ENCODE measurements at regions not wholly inside any gene's neighbourhood (a gene's known extent, or its start where the extent isn't known, plus 50 kb on each side); places are given as distances from the start of the nearest gene placed in this dataset.

DNA sequence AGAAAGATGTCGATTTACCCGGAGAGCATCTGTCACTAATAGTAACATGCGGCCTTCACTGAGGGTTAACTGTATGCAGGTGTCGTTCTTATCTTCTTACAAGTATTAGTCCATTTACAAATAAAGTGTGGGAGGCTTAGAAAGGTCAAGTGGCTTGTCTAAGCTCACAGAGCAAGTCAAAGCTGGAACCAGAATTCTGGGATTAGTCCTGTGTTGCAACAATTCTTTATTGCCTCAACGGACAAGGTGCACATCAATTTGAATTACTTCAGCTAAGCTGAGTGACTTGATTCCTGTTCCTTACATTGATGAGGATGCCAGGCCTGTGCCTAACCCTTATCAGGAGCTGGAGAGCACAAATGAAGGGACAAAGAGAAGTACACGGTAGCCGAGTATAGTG is 1193.6 kb downstream of the UQCRFS1 start:
- H3K4me2 ChIP-seq (ENCODE audit: insufficient read depth, low read length) = no peak overlapping the region
- H3K4me1 ChIP-seq (ENCODE audit: insufficient read depth, low read length) = no peaks in the 10 kb centered on the region
- H3K4me3 ChIP-seq (ENCODE audit: insufficient read depth, low read length) = no peak overlapping the region
- no peak overlapping the region for H3K27ac ChIP-seq (ENCODE audit: low read depth, low read length)
- H3K79me2 ChIP-seq (ENCODE audit: insufficient read depth, low read length) = no peaks in the 10 kb centered on the region
- DNase-seq (ENCODE audit: insufficient read length, low spot score, missing footprints) = peak; percentile 54
- TF ChIP-seq, protein P1, sequence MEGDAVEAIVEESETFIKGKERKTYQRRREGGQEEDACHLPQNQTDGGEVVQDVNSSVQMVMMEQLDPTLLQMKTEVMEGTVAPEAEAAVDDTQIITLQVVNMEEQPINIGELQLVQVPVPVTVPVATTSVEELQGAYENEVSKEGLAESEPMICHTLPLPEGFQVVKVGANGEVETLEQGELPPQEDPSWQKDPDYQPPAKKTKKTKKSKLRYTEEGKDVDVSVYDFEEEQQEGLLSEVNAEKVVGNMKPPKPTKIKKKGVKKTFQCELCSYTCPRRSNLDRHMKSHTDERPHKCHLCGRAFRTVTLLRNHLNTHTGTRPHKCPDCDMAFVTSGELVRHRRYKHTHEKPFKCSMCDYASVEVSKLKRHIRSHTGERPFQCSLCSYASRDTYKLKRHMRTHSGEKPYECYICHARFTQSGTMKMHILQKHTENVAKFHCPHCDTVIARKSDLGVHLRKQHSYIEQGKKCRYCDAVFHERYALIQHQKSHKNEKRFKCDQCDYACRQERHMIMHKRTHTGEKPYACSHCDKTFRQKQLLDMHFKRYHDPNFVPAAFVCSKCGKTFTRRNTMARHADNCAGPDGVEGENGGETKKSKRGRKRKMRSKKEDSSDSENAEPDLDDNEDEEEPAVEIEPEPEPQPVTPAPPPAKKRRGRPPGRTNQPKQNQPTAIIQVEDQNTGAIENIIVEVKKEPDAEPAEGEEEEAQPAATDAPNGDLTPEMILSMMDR (IDR thresholded peaks at IDR 0.05; ENCODE audit: extremely low read depth, low read depth, low read length) = no peak
- H3K27me3 ChIP-seq (ENCODE audit: insufficient read depth, low read length) = no peaks in the 10 kb centered on the region
- no peaks in the 10 kb centered on the region for H4K20me1 ChIP-seq (ENCODE audit: insufficient read depth, low read length)
- peaks cover 4% of the 10 kb centered on the region for H3K9me3 ChIP-seq (ENCODE audit: low read depth, low read length)
- H3K36me3 ChIP-seq (ENCODE audit: insufficient read depth, low read length) = no peaks in the 10 kb centered on the region
- no peak overlapping the region for H2AFZ ChIP-seq (ENCODE audit: low read length)

DNA sequence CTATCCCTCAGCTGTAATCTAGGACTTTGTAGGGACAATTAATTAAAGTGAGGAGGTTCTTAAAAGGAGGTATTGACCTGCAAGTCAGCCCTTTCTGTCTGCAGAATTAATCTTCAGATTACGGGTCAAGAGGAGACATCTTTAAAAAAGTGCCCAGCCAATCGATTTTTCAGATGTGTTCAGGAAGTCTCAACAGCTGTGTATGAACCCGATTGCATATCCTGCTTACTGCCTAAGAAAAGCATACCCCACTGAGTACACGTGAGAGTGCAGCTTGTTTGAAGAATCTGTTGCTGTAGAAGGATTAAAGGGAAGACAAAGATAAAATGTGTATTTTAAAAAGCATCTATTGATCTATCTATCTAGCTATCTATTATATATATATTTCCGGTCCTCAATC is 1194.5 kb downstream of the UQCRFS1 start:
- Histone ChIP-seq H3K4me3 (ENCODE audit: insufficient read depth, low read length) (no peak overlapping the region), H3K27ac (ENCODE audit: low read depth, low read length) (no peak overlapping the region), H3K9me3 (ENCODE audit: low read depth, low read length) (peaks cover 4% of the 10 kb centered on the region), H4K20me1 (ENCODE audit: insufficient read depth, low read length) (no peaks in the 10 kb centered on the region), H3K4me2 (ENCODE audit: insufficient read depth, low read length) (no peak overlapping the region), H3K27me3 (ENCODE audit: insufficient read depth, low read length) (no peaks in the 10 kb centered on the region), H3K79me2 (ENCODE audit: insufficient read depth, low read length) (no peaks in the 10 kb centered on the region), H2AFZ (ENCODE audit: low read length) (no peak overlapping the region), H3K36me3 (ENCODE audit: insufficient read depth, low read length) (no peaks in the 10 kb centered on the region), H3K4me1 (ENCODE audit: insufficient read depth, low read length) (no peaks in the 10 kb centered on the region)
- TF ChIP-seq, protein P1 (IDR thresholded peaks at IDR 0.05; ENCODE audit: extremely low read depth, low read depth, low read length) = no peak
- no peak for DNase-seq (ENCODE audit: insufficient read length, low spot score, missing footprints)

DNA sequence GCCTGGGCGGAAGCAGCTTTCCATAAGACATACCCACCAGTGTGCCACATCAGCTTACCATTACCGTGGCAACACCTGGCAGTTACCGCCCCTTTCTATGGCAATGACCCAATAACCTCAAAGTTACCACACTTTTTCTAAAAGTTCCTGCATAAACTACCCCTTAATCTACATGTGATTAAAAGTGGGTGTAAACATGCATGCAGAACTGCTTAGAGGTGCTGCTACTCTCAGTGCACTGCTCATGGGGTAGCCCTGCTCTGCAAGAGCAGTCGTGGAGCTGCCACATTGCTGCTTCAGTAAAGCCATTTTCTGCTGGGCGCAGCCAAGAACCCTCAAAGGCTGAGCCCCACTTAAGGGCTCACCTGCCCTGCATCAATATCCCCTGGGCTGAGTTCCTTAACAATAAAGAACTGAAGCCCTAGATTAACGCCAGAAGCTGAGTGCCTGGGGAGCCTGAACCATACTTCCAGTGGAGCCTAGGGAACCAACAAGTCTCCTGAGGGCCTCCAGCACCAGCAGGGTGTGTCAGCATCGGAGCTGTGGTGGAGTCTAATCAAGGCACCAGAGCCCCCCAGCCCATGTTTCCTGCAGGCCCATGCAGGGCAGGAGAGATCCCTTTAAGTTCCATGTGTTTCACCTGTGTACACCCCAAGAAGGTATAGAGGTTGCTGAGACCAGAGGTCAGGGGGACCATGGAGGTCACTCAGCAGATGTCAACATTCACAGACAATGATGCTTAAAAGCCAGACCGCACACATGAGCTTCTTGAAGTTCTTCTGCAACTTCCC is 1198.1 kb downstream of the UQCRFS1 start:
- Histone ChIP-seq H3K79me2 (ENCODE audit: insufficient read depth, low read length) (no peaks in the 10 kb centered on the region), H3K9me3 (ENCODE audit: low read depth, low read length) (peaks cover 4% of the 10 kb centered on the region), H3K27ac (ENCODE audit: low read depth, low read length) (no peak overlapping the region), H2AFZ (ENCODE audit: low read length) (no peak overlapping the region), H3K4me3 (ENCODE audit: insufficient read depth, low read length) (no peak overlapping the region), H4K20me1 (ENCODE audit: insufficient read depth, low read length) (no peaks in the 10 kb centered on the region), H3K27me3 (ENCODE audit: insufficient read depth, low read length) (no peaks in the 10 kb centered on the region), H3K4me2 (ENCODE audit: insufficient read depth, low read length) (no peak overlapping the region), H3K36me3 (ENCODE audit: insufficient read depth, low read length) (no peaks in the 10 kb centered on the region), H3K4me1 (ENCODE audit: insufficient read depth, low read length) (no peaks in the 10 kb centered on the region)
- no peak for DNase-seq (ENCODE audit: insufficient read length, low spot score, missing footprints)
- TF ChIP-seq, protein P1 (IDR thresholded peaks at IDR 0.05; ENCODE audit: extremely low read depth, low read depth, low read length) = no peak

DNA sequence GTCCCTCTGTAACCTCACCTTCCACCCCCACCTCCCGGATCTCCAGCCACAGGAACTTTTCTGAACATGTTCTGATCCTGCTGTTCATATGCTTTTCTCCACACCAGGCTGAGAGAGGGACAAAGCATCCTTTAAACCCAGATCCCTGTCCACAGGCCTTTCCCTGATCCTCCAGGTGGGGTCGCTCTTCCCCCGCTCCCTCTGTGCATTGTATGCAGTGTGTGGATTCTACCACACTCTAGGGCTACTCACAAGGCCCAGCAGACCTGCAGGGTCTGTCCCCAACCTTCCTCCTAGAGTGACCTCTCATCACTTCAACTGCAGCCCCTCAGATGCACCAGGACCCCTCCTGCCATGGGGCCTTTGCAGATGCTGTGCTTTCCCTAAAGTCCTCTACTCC is 1200.6 kb downstream of the UQCRFS1 start:
- Histone ChIP-seq H4K20me1 (ENCODE audit: insufficient read depth, low read length) (no peaks in the 10 kb centered on the region), H3K36me3 (ENCODE audit: insufficient read depth, low read length) (no peaks in the 10 kb centered on the region), H3K27me3 (ENCODE audit: insufficient read depth, low read length) (no peaks in the 10 kb centered on the region), H3K4me2 (ENCODE audit: insufficient read depth, low read length) (no peak overlapping the region), H3K4me1 (ENCODE audit: insufficient read depth, low read length) (no peaks in the 10 kb centered on the region), H3K9me3 (ENCODE audit: low read depth, low read length) (peaks cover 4% of the 10 kb centered on the region), H3K4me3 (ENCODE audit: insufficient read depth, low read length) (no peak overlapping the region), H3K79me2 (ENCODE audit: insufficient read depth, low read length) (no peaks in the 10 kb centered on the region), H2AFZ (ENCODE audit: low read length) (no peak overlapping the region), H3K27ac (ENCODE audit: low read depth, low read length) (no peak overlapping the region)
- DNase-seq (ENCODE audit: insufficient read length, low spot score, missing footprints) = peak; percentile 3
- TF ChIP-seq, protein P1 (IDR thresholded peaks at IDR 0.05; ENCODE audit: extremely low read depth, low read depth, low read length) = no peak

Measured in osteoblast (primary cell).